Panc1 (cell line): ENCODE measurements at regions not wholly inside any gene's neighbourhood (a gene's known extent, or its start where the extent isn't known, plus 50 kb on each side); places are given as distances from the start of the nearest gene placed in this dataset.

ENCODE experiments used
- ATAC-seq: fragments of 200-7000 bp; cut with Tn5 transposase; 2 replicates; pipeline ENCODE4 v1.9.1; 2020; ENCODE audit warnings: mild to moderate bottlenecking, moderate library complexity
- BruUV-seq: library from RNA; stranded (reverse); fragments of 400-500 nt; replicated peaks from 2 replicates; lab custom pipeline; 2021; lab: Mats Ljungman, UMichigan
- CTCF ChIA-PET: fragments of 300-600 bp; sonication (Branson Sonifier 250); formaldehyde crosslinking; loops from one replicate; lab custom pipeline; 2022; ENCODE audit warnings: antibody characterized with exemption; lab: Charles Lee
- POLR2A ChIA-PET: fragments of 300-600 bp; sonication (Branson Sonifier 250); formaldehyde crosslinking; loops from one replicate; lab custom pipeline; 2022; ENCODE audit warnings: antibody characterized with exemption; lab: Charles Lee
- DNase-seq: peaks from one replicate; pipeline ENCODE4 v3.0.0-alpha.2; 2010; ENCODE audit warnings: low read depth, low spot score
- H3K27ac ChIP-seq: 2 replicates; pipeline ENCODE4 v1.5.1; 2011; ENCODE audit warnings: mild to moderate bottlenecking, low read length, inconsistent platforms
- H3K27me3 ChIP-seq: fragments of 200-500 bp; sonication (Bioruptor generic); 2 replicates; pipeline ENCODE4 v1.6.0; 2014; ENCODE audit warnings: low read length, inconsistent platforms; ENCODE audit not compliant: control insufficient read depth, insufficient read depth
- H3K36me3 ChIP-seq: fragments of 200-500 bp; sonication (Bioruptor generic); 2 replicates; pipeline ENCODE4 v1.5.1; 2014; ENCODE audit warnings: inconsistent platforms, mild to moderate bottlenecking, low read length, moderate library complexity; ENCODE audit not compliant: control insufficient read depth, insufficient read depth
- H3K4me1 ChIP-seq: 2 replicates; pipeline ENCODE4 v1.5.1; 2011; ENCODE audit warnings: inconsistent platforms, mild to moderate bottlenecking, low read length, moderate library complexity; ENCODE audit not compliant: control insufficient read depth, insufficient read depth
- H3K4me3 ChIP-seq, 2 experiments: 2 replicates each; pipeline ENCODE4 v1.5.1; 2011 to 2012; ENCODE audit warnings: low read depth in 2 of 2, low read length in 2 of 2, mild to moderate bottlenecking in 2 of 2, inconsistent platforms in 1 of 2, moderate library complexity in 1 of 2
- H3K9me3 ChIP-seq: fragments of 200-500 bp; sonication (Bioruptor generic); 2 replicates; pipeline ENCODE4 v1.5.1; 2014; ENCODE audit warnings: low read depth, mild to moderate bottlenecking, inconsistent platforms, low read length, moderate library complexity; ENCODE audit not compliant: control insufficient read depth, insufficient read depth
- CTCF ChIP-seq: fragments of 450-650 bp; IDR thresholded peaks from 2 replicates; pipeline ENCODE4 v1.5.1; 2017; ENCODE audit warnings: mild to moderate bottlenecking
- POLR2AphosphoS5 ChIP-seq: IDR thresholded peaks from 2 replicates; pipeline ENCODE4 v1.6.1; 2012; ENCODE audit warnings: mild to moderate bottlenecking, low read depth, low read length, moderate library complexity
- REST ChIP-seq, 2 experiments: IDR thresholded peaks; 2 replicates each; pipeline ENCODE4 v1.6.1; 2011 to 2012; ENCODE audit warnings: low read depth in 2 of 2, control low read depth in 1 of 2, low read length in 1 of 2, mild to moderate bottlenecking in 1 of 2, moderate library complexity in 1 of 2; ENCODE audit not compliant: insufficient read depth in 1 of 2
- SIN3A ChIP-seq: IDR thresholded peaks from 2 replicates; pipeline ENCODE4 v1.6.1; 2012; ENCODE audit warnings: low read depth, mild to moderate bottlenecking, low read length, moderate library complexity, borderline replicate concordance; ENCODE audit not compliant: insufficient read depth
- TCF7L2 ChIP-seq: IDR thresholded peaks from 2 replicates; pipeline ENCODE4 v1.6.1; 2011; ENCODE audit warnings: mild to moderate bottlenecking, low read depth, low read length, inconsistent platforms
- in situ Hi-C: cut with HindIII; loops from 2 replicates; pipeline ENCODE4 v1.10.0; 2016; ENCODE audit warnings: low sequenced_read_pairs, low pct_unique_long_range_greater_than_20kb
- intact Hi-C: fragments of 100-400 bp; cut with micrococcal nuclease; formaldehyde crosslinking; loops from one replicate; pipeline ENCODE4 v1.10.0; 2022; ENCODE audit not compliant: unreplicated experiment

GRCh38 chr10:123450956-123451605 is 215.1 kb upstream of the GPR26 start:
- intact Hi-C loops: no loop called here
- in situ Hi-C loops: no loop called here
- H3K9me3 ChIP-seq: no peaks in the 10 kb centered on the region
- ATAC-seq (no peak), DNase-seq (no peak)
- no peak overlapping the region for H3K4me3 ChIP-seq
- TF ChIP-seq TCF7L2 (no peak), POLR2AphosphoS5 (no peak), CTCF (no peak), REST (IDR thresholded peaks at IDR 0.05; ENCODE audit: insufficient read depth in 1 of 2, low read depth in 2 of 2, low read length in 1 of 2) (no peak), SIN3A (no peak)
- CTCF ChIA-PET: no interaction called here
- peaks cover 16% of the 10 kb centered on the region for H3K27me3 ChIP-seq
- no TSS peak for BruUV-seq
- no peak overlapping the region for H3K27ac ChIP-seq
- no peaks in the 10 kb centered on the region for H3K36me3 ChIP-seq
- POLR2A ChIA-PET: interaction anchor here (0.6 kb wide), 1 partner anchor 21 kb away, joined by 3 read pairs; no protein-coding TSS in a partner anchor
- no peaks in the 10 kb centered on the region for H3K4me1 ChIP-seq

GRCh38 chr10:123451618-123452245 is 214.4 kb upstream of the GPR26 start:
- DNase-seq (no peak), ATAC-seq (no peak; the same call in 1 of the 2 replicates)
- Histone ChIP-seq H3K36me3 (no peaks in the 10 kb centered on the region), H3K4me3 (no peak overlapping the region), H3K27ac (no peak overlapping the region), H3K27me3 (peaks cover 16% of the 10 kb centered on the region), H3K9me3 (no peaks in the 10 kb centered on the region), H3K4me1 (no peaks in the 10 kb centered on the region)
- no TSS peak for BruUV-seq
- CTCF ChIA-PET: no interaction called here
- POLR2A ChIA-PET: interaction anchor here (0.6 kb wide), 1 partner anchor 21 kb away, joined by 3 read pairs; no protein-coding TSS in a partner anchor
- intact Hi-C loops (no loop called here), in situ Hi-C loops (no loop called here)
- TF ChIP-seq TCF7L2 (no peak), CTCF (no peak), POLR2AphosphoS5 (no peak), SIN3A (no peak), REST (IDR thresholded peaks at IDR 0.05; ENCODE audit: insufficient read depth in 1 of 2, low read depth in 2 of 2, low read length in 1 of 2) (no peak)
